C4-2B (cell line): ENCODE measurements at regions not wholly inside any gene's neighbourhood (a gene's known extent, or its start where the extent isn't known, plus 50 kb on each side); places are given as distances from the start of the nearest gene placed in this dataset.

ENCODE experiments used
- ZFX ChIP-seq: fragments of 450-650 bp; IDR thresholded peaks from 2 replicates; pipeline ENCODE4 v1.6.1; 2017
- TF ChIP-seq, protein P1 (sequence below): fragments of 450-650 bp; conservative IDR thresholded peaks from 2 replicates; pipeline ENCODE4 v1.5.1; 2017; ENCODE audit warnings: mild to moderate bottlenecking

DNA sequence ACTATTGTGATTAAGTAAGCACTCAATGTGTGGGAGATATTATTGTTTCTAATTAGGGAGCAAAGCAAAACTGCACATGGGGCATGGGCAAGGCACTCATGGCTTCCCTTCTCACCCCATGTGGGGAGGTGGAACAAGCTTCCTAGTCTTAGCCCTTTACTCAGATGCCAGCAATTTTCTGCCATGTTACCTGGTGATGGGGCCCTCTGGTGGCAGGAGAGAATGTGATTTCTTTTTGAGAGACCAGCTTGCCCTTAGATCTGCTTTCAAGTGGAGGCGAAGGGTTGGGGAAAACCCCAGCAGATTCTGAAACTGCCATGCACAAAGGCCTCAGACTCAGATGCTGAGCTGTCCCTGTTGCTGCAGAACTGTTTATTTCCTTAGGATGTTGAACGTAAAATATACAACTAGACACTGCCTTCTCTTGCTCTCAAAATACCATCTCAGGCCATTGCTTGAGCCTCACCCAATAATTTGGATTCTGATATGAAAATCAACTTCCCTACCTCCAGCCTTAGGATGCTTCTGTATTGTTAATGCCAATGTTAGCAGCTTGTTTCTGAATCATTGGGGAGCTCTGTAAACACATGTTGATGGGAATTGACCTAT, 130.2 kb upstream of the TPRG1 start:
- TF ChIP-seq, protein P1, sequence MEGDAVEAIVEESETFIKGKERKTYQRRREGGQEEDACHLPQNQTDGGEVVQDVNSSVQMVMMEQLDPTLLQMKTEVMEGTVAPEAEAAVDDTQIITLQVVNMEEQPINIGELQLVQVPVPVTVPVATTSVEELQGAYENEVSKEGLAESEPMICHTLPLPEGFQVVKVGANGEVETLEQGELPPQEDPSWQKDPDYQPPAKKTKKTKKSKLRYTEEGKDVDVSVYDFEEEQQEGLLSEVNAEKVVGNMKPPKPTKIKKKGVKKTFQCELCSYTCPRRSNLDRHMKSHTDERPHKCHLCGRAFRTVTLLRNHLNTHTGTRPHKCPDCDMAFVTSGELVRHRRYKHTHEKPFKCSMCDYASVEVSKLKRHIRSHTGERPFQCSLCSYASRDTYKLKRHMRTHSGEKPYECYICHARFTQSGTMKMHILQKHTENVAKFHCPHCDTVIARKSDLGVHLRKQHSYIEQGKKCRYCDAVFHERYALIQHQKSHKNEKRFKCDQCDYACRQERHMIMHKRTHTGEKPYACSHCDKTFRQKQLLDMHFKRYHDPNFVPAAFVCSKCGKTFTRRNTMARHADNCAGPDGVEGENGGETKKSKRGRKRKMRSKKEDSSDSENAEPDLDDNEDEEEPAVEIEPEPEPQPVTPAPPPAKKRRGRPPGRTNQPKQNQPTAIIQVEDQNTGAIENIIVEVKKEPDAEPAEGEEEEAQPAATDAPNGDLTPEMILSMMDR = peak; percentile 83
- TF ChIP-seq ZFX = no peak
